LNCAP (cell line): ENCODE measurements at regions not wholly inside any gene's neighbourhood (a gene's known extent, or its start where the extent isn't known, plus 50 kb on each side); places are given as distances from the start of the nearest gene placed in this dataset.

Experiments used
- CTCF ChIP-seq: fragments of 450-650 bp; IDR thresholded peaks from 2 replicates; pipeline ENCODE4 v1.5.1; 2017; ENCODE audit warnings: mild to moderate bottlenecking

GRCh38 chr11:119957951-119958350, 180.0 kb downstream of the TRIM29 start:
- TF ChIP-seq CTCF = no peak

- no peak for TF ChIP-seq CTCF
Measured at GRCh38 chr11:119952441-119952840, 185.5 kb downstream of the TRIM29 start.

- TF ChIP-seq CTCF = no peak
Measured at GRCh38 chr11:119943298-119943655, 194.6 kb downstream of the TRIM29 start.

GRCh38 chr11:119942583-119943297, 195.2 kb downstream of the TRIM29 start:
- TF ChIP-seq CTCF = no peak

GRCh38 chr11:119941636-119942411, 196.1 kb downstream of the TRIM29 start:
- no peak for TF ChIP-seq CTCF

GRCh38 chr11:119941171-119941570, 196.7 kb downstream of the TRIM29 start:
- TF ChIP-seq CTCF = no peak

- no peak for TF ChIP-seq CTCF
Measured at GRCh38 chr11:119940401-119940976, 197.4 kb downstream of the TRIM29 start.
